AG04450 (cell line): ENCODE measurements at regions not wholly inside any gene's neighbourhood (a gene's known extent, or its start where the extent isn't known, plus 50 kb on each side); places are given as distances from the start of the nearest gene placed in this dataset.

Source experiments
- CTCF ChIA-PET: fragments of 300-600, 350-600 bp; formaldehyde crosslinking; extraction: SDS; loops from one replicate; lab custom pipeline; 2022; ENCODE audit warnings: antibody characterized with exemption, inconsistent platforms; lab: Charles Lee
- POLR2A ChIA-PET: fragments of 350-600 bp; formaldehyde crosslinking; extraction: SDS; loops from one replicate; lab custom pipeline; 2021; ENCODE audit warnings: antibody characterized with exemption, inconsistent platforms; lab: Yijun Ruan, JAX
- DNase-seq: peaks from one replicate; pipeline ENCODE4 v3.0.0-alpha.2; 2011; ENCODE audit warnings: low read depth, low spot score
- H3K27ac ChIP-seq: one replicate; pipeline ENCODE4 v1.5.1; 2012; ENCODE audit warnings: low read depth, low read length, control low read depth
- H3K27me3 ChIP-seq: one replicate; pipeline ENCODE4 v1.6.0; 2012; ENCODE audit warnings: low read length; ENCODE audit not compliant: control insufficient read depth, insufficient read depth
- H3K4me3 ChIP-seq: 2 replicates; pipeline ENCODE4 v1.5.1; 2011; ENCODE audit warnings: mild to moderate bottlenecking, low read depth, low read length, control low read depth
- H3K9me3 ChIP-seq: 2 replicates; pipeline ENCODE4 v1.5.1; 2012; ENCODE audit warnings: low read length; ENCODE audit not compliant: control insufficient read depth, insufficient read depth
- TF ChIP-seq, protein P1 (sequence below): IDR thresholded peaks from 2 replicates; pipeline ENCODE4 v1.5.1; 2011; ENCODE audit warnings: low read depth, low read length, control low read depth, inconsistent platforms

DNA sequence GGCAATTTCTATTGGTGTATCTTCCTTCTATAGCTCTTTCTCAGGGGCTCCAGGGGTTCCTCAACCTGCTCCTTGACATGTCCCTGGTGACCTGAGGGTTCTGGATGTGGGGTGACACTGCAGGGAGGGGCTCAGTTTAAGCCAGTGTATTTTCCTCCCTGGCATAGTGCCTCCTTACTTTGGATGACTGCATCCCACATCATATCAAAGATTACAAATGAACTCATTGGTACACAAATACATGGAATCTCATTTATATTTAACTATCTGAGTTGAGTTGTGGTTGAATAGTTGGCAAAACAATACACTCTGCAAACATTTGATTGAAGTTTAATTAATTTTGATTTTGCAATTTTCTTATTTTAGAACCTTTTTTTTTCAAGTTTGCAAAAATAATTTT lies 268.2 kb upstream of the SKOR2 start:
- TF ChIP-seq, protein P1, sequence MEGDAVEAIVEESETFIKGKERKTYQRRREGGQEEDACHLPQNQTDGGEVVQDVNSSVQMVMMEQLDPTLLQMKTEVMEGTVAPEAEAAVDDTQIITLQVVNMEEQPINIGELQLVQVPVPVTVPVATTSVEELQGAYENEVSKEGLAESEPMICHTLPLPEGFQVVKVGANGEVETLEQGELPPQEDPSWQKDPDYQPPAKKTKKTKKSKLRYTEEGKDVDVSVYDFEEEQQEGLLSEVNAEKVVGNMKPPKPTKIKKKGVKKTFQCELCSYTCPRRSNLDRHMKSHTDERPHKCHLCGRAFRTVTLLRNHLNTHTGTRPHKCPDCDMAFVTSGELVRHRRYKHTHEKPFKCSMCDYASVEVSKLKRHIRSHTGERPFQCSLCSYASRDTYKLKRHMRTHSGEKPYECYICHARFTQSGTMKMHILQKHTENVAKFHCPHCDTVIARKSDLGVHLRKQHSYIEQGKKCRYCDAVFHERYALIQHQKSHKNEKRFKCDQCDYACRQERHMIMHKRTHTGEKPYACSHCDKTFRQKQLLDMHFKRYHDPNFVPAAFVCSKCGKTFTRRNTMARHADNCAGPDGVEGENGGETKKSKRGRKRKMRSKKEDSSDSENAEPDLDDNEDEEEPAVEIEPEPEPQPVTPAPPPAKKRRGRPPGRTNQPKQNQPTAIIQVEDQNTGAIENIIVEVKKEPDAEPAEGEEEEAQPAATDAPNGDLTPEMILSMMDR: no peak
- POLR2A ChIA-PET: no interaction called here
- Histone ChIP-seq H3K27me3 (no peaks in the 10 kb centered on the region), H3K27ac (no peak overlapping the region), H3K9me3 (peaks cover 4% of the 10 kb centered on the region; the same call in 1 of the 2 replicates), H3K4me3 (no peak overlapping the region)
- CTCF ChIA-PET: no interaction called here
- no peak for DNase-seq

DNA sequence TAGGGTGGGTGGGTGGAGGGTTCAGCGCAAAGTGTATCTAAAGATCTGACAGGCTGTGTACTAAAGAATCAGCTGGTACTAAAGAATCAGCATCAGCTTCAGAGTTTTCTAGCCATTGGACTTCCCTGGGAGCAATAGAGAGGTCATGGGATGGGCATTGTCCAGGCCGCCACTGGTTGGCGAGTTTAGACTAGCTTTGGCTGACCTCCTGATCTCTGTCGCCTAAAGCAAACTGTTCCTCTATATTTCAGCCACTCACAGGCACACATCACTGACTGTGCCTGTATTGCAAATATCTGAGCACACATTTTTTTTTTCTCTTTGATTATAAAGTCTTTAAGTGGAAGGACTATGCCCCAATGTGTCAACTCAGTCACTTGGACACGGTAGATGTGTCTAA lies 267.8 kb upstream of the SKOR2 start:
- H3K27me3 ChIP-seq: no peaks in the 10 kb centered on the region
- TF ChIP-seq, protein P1: no peak
- no peak for DNase-seq
- H3K4me3 ChIP-seq: no peak overlapping the region
- ChIA-PET CTCF (no interaction called here), POLR2A (no interaction called here)
- H3K9me3 ChIP-seq: peaks cover 4% of the 10 kb centered on the region; the same call in 1 of the 2 replicates
- H3K27ac ChIP-seq: no peak overlapping the region

GRCh38 chr18:47513614-47514013 lies 262.2 kb upstream of the SKOR2 start:
- Histone ChIP-seq H3K27me3 (no peaks in the 10 kb centered on the region), H3K9me3 (peaks cover 27% of the 10 kb centered on the region), H3K27ac (no peak overlapping the region), H3K4me3 (no peak overlapping the region)
- ChIA-PET POLR2A (no interaction called here), CTCF (no interaction called here)
- TF ChIP-seq, protein P1: no peak
- no peak for DNase-seq

DNA sequence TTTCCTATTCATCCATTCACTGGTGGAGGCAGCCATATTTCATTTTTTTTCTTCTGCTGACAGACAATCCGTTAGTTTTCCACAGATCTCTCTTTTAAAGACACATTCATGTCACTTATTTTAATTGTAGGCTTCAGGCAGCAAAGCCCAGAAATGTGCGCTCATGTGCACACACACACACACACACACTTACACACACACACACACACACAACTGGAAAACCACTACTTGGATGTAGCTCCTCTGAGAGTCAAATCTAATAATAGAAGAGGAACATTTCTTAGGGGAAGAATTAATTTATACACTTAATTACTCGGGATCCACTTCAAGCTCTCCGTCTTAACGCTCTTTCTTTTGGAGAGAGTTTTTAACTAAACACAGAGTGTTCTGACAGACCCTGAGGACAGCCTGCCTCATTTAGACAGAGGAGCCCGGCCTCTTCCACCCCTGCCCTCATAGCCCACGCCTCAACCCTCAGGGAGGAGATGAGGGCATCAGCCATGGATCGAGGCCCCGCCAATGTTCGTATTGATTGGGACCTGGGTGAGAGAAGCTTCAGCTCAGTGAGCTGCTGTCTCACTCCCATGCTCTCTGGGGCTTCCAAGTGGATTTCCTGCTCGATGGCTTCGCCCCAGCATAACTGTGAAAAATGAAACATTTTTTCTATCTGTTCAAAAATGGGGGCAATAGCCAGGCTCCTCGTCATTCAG lies 261.4 kb upstream of the SKOR2 start:
- Histone ChIP-seq H3K9me3 (peaks cover 28% of the 10 kb centered on the region), H3K4me3 (no peak overlapping the region), H3K27me3 (no peaks in the 10 kb centered on the region), H3K27ac (no peak overlapping the region)
- TF ChIP-seq, protein P1: no peak
- CTCF ChIA-PET: no interaction called here
- POLR2A ChIA-PET: no interaction called here
- DNase-seq: no peak

DNA sequence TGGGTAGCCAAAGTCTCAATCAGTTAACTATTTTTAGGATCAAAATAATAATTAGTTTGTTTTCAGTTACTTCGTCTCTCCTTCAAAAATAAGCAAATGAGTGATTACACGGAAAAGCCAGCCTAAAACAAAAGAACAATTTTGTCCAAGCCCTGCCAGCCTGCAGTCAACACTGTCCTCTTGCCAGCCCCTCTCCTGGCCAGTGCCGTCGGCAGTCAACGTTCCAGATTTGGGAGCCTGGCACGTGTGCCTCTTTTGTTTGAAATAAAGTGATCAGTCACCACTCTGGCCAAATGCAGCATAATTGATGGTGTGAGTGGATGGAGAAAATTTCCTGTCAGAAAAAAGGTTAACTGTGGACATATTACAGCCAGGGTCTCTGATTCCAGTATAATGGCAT lies 260.6 kb upstream of the SKOR2 start:
- DNase-seq: no peak
- TF ChIP-seq, protein P1: no peak
- H3K9me3 ChIP-seq: peaks cover 28% of the 10 kb centered on the region
- CTCF ChIA-PET: no interaction called here
- POLR2A ChIA-PET: no interaction called here
- no peaks in the 10 kb centered on the region for H3K27me3 ChIP-seq
- no peak overlapping the region for H3K4me3 ChIP-seq
- H3K27ac ChIP-seq: no peak overlapping the region
